Kidney epithelial cell (primary cell): ENCODE measurements at regions not wholly inside any gene's neighbourhood (a gene's known extent, or its start where the extent isn't known, plus 50 kb on each side); places are given as distances from the start of the nearest gene placed in this dataset.

Experiments used
- DNase-seq: peaks from one replicate; pipeline ENCODE4 v3.0.0-alpha.2; 2010; ENCODE audit warnings: low read depth
- H3K27me3 ChIP-seq: 2 replicates; pipeline ENCODE4 v1.6.0; 2011; ENCODE audit warnings: low read length; ENCODE audit not compliant: control insufficient read depth, insufficient read depth
- H3K36me3 ChIP-seq: 2 replicates; pipeline ENCODE4 v1.5.1; 2011; ENCODE audit warnings: low read length; ENCODE audit not compliant: control insufficient read depth, insufficient read depth
- H3K4me3 ChIP-seq: 2 replicates; pipeline ENCODE4 v1.5.1; 2011; ENCODE audit warnings: low read depth, mild to moderate bottlenecking, control low read depth, low read length
- TF ChIP-seq, protein P1 (sequence below): IDR thresholded peaks from 2 replicates; pipeline ENCODE4 v1.5.1; 2011; ENCODE audit warnings: mild to moderate bottlenecking, moderate library complexity, low read length, control low read depth, inconsistent platforms; ENCODE audit not compliant: insufficient read depth, poor library complexity, severe bottlenecking

DNA sequence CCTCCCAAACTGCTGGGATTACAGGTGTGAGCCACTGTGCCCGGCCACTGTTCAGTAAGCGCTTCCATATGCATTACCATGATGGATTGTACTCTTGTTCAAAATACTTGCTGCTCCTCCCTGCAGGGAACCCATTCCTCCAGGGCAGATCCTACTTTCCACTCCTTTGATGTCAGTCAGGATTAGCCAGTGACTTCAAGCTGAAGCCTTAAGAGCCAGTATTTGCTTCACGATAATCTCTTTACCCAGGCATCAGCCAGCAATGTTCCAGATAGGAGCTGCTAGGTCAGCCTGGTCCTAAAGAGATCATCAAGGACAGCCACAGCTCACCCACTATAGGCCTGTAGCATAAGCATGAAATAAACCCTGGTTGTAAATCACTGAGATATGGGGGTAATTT is 96.5 kb upstream of the UBE2E2 start:
- Histone ChIP-seq H3K36me3 (no peaks in the 10 kb centered on the region), H3K4me3 (no peak overlapping the region), H3K27me3 (no peaks in the 10 kb centered on the region)
- TF ChIP-seq, protein P1, sequence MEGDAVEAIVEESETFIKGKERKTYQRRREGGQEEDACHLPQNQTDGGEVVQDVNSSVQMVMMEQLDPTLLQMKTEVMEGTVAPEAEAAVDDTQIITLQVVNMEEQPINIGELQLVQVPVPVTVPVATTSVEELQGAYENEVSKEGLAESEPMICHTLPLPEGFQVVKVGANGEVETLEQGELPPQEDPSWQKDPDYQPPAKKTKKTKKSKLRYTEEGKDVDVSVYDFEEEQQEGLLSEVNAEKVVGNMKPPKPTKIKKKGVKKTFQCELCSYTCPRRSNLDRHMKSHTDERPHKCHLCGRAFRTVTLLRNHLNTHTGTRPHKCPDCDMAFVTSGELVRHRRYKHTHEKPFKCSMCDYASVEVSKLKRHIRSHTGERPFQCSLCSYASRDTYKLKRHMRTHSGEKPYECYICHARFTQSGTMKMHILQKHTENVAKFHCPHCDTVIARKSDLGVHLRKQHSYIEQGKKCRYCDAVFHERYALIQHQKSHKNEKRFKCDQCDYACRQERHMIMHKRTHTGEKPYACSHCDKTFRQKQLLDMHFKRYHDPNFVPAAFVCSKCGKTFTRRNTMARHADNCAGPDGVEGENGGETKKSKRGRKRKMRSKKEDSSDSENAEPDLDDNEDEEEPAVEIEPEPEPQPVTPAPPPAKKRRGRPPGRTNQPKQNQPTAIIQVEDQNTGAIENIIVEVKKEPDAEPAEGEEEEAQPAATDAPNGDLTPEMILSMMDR = no peak
- DNase-seq = no peak

DNA sequence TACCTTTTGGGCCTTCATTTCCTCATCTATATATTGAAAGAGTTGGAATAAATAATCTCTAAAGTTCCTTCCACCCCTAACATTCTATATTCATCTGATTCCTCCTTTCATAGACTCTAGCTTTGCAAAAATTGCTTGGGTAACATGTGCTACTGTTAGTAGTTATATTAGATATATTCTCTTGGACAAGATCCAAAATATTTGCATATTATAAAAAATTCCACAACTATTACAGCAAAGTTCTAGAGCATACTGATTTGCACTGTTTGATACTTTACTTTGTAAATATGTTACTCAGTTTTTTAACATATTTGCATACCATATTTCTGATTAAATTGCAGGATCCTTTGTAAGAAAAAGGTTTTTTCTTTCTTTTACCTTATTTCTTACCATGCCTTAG is 95.9 kb upstream of the UBE2E2 start:
- no peak for DNase-seq
- Histone ChIP-seq H3K27me3 (no peaks in the 10 kb centered on the region), H3K4me3 (no peak overlapping the region), H3K36me3 (no peaks in the 10 kb centered on the region)
- TF ChIP-seq, protein P1 = no peak

DNA sequence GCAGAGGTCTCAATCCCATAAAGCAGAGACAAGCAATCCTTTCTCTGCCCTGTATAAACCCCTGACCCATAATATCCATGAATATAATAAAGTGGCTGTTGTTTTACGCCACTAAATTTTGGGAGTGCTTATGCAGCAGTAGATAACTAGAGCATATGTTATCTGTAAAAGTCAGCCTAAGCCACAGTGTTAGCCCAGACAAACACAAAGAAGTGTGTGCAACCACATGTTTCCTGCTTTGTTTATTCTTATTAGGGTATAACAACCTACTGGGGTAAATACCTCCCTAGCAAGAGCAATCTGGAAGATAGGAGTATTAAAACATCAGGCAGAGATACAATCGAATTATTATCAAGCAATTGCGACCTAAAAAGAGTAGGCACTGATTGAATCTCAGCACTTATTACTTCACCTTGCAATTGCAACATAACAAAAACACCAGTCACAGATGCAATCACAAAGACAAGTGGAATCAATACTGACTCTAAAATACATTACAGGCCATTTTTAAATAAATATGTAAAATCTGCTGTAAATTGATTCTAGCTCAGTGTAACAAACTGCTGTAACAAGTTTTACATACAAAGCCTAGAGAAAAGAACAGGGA is 94.6 kb upstream of the UBE2E2 start:
- no peak overlapping the region for H3K4me3 ChIP-seq
- no peak for DNase-seq
- H3K27me3 ChIP-seq = no peaks in the 10 kb centered on the region
- TF ChIP-seq, protein P1 = no peak
- H3K36me3 ChIP-seq = no peaks in the 10 kb centered on the region

DNA sequence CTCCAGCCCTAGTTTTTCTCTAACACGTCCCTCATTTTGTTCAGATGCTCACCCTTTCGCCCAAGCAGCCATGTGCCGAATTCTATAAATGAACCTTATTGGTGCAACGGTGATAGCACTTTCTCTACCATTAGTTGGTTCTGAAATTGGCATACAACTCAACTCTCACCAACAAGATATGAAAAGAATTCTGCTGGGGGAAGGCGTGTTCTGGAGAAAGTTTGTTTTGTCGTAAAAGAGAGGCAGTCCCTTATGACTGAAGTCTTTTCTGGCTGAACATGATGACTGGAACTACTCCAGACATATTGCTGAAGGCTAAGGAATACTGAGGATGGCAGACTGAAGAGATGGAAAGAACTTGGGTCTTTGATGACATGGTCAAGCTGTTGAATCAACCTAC is 91.8 kb upstream of the UBE2E2 start:
- DNase-seq = no peak
- no peaks in the 10 kb centered on the region for H3K27me3 ChIP-seq
- no peaks in the 10 kb centered on the region for H3K36me3 ChIP-seq

DNA sequence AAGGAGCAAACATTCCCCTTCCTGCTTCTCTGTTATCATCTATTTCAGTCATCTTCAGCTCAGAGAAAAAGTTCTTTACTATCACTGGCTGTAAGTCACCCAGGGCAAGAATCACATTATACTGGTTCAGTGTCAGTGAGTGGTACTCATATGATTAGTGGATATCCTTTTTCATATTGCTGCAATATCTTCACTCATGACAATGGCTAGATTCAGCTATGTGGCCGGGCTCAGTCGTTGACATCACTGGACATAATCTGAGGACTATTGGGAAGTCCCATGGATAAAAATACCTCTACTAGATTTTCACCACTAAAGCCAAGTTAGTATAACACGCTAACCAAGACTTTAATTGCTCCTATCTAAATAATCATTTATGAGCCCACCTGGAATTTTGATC is 91.3 kb upstream of the UBE2E2 start:
- H3K4me3 ChIP-seq = no peak overlapping the region
- no peaks in the 10 kb centered on the region for H3K36me3 ChIP-seq
- DNase-seq = no peak
- H3K27me3 ChIP-seq = no peaks in the 10 kb centered on the region
- TF ChIP-seq, protein P1 = no peak

More for the DNA sequence above, 91.8 kb upstream of the UBE2E2 start:
- TF ChIP-seq, protein P1 = no peak
- no peak overlapping the region for H3K4me3 ChIP-seq

DNA sequence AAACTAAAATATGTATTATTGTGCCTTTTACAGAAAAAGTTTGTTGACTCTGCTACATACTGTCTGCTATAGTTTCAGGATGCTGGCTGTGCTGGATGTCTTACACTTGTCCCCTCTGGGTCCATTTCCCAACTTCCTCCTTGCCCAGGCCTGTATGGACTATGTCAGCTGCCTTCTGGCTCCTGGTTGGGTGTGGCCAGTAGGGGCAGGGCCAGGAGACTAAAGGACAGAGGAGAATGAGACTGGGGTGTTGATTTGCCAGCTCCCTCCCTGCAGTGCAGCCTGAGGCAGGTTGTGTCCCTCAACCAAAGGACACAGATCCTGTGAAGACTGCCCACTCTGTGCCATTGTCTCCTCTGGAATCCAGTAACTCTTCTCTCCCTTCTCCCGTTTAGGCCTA is 90.6 kb upstream of the UBE2E2 start:
- H3K36me3 ChIP-seq = no peaks in the 10 kb centered on the region

More for the DNA sequence above, 90.6 kb upstream of the UBE2E2 start:
- DNase-seq = no peak
- TF ChIP-seq, protein P1 = no peak
- no peaks in the 10 kb centered on the region for H3K27me3 ChIP-seq
- H3K4me3 ChIP-seq = no peak overlapping the region
